Stimulated activated CD8-positive, alpha-beta memory T cell treated with anti-CD3 and anti-CD28 coated beads, Interleukin-15, amount 100 ng/mL, for 1 hour (primary cell): ENCODE measurements at regions not wholly inside any gene's neighbourhood (a gene's known extent, or its start where the extent isn't known, plus 50 kb on each side); places are given as distances from the start of the nearest gene placed in this dataset.
"Not testable (repeated sequence)": the region's sequence is repeated elsewhere in the genome, so short reads cannot be mapped to it uniquely, and the experiment has no call there.

Experiments used
- DNase-seq: peaks from one replicate; pipeline ENCODE4 v3.0.0-alpha.2; 2020; ENCODE audit warnings: low read depth

DNA sequence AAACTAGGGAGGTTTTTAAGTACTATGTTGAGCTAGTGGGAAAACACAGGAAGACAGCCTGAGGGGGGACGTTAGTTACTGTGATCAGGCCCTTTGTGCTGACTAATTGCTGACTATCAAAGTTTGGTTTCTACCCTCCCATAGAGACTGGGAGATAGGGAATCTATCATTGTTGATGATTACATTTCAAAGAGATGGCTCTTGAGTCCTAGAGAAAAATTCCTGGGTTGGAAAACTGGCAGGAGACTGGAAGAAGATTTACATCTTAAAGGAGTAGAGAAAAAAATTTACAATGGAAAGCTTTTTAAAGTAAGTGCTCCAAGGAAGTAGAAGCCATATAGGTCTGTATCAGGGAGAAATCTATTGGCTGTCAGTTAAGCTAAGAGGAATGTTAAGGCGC is 522.0 kb upstream of the KLHL1 start:
- DNase-seq: no peak

DNA sequence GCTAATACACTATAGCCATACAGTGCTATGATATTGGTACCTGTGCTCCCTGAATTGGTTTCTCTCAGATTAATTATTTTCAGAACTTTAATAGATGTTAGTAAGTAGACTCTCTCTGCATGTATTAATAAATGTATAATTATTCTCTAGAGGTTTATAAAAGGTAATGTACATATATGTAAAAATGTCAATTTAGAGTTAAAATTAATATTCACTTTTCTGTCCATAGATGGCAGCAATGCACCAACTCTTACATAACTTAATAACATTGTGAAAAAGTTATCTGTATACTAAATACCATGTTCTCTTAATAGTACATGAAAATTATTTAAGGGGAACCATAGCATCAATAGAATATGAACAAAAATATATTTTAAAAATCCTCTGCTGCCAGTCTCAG is 515.0 kb upstream of the KLHL1 start:
- no peak for DNase-seq

DNA sequence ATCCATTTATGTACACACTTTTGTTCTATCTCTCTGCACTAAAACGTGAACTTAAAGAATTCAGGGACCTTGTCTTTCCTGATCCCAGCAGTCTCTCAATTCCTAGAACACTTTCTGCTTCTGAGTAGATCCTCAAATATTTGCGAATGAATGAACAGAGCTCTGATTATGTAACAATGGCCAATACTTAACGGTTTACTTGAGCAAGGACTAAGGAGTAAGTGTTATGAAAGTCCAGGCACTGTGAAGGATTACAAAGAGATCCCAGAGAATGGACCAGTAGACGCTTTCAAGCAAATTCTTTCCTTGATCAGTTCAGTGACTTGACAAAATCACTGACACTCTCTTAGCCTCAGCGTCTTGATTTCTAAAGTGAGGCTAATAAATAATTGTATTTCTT is 514.5 kb upstream of the KLHL1 start:
- DNase-seq: no peak

DNA sequence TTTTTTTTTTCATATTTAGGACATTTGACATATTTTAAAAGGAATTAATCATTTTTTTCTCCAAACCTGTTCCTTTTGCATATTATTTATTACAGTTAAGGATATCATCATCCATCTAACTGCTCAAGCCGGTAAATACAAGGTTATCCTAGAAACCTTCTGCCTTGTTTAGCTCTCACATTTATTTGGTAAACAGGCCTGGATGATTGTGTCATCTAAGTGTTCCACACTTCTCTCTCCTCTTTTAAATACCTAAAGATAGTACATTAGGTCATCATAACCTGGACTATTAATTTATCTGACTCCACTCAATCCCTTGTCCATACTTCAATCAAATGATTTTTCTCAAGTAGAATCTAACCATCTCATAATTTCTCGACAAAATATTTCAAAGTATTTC is 511.7 kb upstream of the KLHL1 start:
- DNase-seq: no peak

DNA sequence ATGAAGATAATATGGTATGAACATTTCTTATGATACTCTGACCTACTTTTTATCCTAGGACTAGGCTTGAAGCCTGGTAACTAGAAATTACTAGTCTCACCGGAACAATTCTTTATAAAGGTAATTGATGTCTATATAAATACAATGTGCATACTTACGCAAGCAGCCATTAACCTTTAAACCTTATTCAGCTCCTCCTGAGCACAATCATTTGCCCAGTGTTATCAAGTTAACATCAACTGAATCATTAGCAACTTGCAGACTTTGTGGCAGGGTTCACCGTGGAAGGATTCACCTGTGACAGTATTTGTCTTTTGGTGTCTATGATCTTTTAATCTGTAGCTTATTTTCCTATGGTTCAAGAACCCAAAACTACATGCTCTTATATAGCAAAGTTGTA is 508.6 kb upstream of the KLHL1 start:
- no peak for DNase-seq

DNA sequence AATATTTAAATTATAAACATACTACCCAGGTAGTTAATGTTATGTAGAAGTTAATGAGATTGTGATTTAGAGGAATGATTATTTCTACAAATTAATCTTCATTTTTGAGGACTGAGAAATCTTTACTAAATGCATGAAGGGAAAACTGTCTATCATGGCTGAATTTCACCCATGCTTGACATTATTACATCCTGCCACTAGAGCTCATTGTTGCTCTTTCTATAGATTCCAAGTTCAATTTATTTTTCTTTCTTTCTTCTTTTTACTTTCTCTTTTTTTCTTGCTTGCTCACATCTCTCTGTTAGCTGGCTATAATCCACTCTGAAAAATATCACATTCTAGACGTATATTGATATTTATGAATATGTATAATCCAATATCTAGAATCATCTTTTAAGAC is 505.0 kb upstream of the KLHL1 start:
- no peak for DNase-seq

DNA sequence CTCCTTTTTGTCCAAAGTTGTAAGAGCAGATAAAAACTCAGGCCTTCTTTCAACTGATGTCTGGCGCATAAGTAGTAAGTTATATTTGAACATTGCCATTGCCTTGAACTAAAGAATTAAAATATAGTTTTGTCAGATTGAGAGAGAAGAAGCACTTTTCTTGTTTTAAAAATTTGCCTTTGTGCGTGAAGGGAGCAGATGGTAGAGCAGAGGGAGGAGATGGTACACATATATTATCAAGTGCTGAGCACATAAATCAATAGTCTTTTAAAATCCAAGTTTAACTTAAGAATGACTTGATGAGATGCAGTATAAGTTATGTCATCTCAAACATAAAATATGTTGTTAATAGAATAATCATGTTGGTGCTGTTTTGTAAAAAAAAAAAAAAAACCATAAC is 504.6 kb upstream of the KLHL1 start:
- DNase-seq: no peak

DNA sequence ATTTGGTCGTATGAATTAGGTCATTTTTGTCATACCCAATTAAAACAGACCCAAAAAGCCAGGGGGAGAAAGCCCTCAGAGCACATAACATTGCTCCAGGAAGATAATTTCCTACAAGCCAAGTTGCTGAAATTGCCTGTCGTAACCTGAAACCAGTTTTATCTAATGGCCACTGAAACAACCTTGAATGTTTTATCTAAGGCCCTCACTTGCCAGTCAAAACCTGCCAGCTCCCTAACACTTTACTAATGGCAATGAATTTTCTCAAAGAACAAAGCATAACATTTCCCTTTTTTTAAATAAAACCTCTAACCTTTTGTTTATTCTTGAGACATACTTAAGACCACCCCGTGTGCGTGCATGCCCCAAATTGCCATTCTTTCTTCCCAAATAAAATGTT is 496.2 kb upstream of the KLHL1 start:
- no peak for DNase-seq

DNA sequence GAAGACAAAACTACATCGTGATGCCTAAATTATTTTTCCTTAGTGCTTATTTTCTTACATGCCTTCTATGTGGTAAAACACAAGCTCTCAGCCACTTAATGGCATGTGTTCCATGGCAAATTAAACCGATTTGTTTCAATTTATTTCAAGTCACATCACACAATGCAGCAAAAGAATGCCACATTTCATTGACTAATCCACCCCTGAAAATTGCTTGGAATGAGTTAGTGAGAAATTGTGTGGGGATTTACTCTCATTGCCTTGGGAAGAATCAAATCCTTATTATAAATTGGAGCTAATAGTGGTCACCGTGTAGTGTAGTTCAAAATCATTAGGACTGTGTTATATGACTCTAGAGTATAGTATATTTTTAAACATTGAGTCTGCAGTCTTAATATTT is 485.5 kb upstream of the KLHL1 start:
- DNase-seq: no peak

DNA sequence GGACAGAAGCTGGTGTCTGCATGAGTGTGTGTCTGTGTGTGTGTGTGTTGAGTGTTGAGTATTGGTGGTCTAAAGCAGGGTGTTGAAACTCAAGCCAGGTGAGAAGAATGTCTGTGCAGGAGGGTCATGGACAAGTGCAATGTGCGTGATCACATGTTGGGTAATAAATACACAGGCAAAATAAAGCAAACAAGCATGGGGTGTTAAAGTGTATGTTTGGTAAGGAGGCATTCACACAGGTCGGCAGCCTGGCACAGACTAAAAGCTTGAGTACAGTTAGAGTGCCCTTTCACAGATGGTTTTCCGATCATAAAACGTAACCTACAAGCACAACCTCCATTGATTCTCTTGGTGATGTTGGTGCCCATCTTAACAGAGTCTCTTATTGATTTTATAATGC is 476.9 kb upstream of the KLHL1 start:
- DNase-seq: no peak

DNA sequence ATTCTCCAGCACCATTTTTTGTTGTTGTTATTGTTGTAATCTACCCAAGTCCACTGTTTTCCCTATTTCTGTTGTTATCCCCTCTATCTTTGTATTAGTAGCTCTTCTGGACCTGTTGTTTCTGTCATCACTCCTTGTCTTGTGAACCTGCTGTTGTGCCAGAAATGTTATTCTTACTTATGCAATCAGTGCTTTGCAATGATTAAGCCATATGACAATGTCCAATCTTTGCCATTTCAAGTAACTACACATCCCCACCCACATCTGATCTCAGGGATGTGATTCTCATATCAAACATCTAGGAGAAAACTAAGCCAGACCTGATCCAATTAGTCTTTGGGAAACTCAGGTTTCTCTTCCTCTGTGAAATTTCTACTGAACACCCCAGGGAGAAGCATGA is 472.6 kb upstream of the KLHL1 start:
- no peak for DNase-seq

DNA sequence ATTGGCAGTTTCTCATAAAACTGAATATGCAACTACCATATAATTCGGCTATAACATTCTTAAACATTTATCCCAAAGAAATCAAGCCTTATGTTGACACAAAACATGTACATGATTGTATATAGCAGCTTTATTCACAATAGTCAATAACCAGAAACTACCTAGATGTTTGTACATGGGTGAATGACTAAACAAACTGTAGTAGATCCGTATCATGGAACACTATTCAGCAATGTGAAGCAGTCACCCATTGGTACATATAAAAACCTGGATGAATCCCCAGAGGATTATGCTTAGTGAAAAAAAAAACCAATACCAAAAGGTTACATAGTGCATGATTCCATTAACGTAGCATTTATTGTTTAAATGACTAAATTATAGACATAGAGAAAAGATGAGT is 471.7 kb upstream of the KLHL1 start:
- no peak for DNase-seq

DNA sequence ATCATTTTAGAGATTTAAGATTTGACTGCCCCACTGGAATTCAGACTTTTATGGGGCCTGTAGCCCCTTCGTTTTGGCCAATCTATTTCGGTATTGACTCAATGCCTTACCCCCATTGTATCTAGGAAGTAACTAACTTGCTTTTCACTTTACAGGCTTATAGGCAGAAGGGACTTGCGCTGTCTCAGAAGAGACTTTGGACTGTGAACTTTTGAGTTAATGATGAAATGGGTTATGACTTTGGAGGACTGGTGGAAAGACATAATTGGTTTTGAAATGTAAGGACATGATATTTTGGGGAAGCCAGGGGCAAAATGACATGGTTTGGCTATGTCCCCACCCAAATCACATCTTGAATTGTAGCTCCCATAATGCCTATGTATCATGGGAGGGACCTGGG is 463.0 kb upstream of the KLHL1 start:
- no peak for DNase-seq

DNA sequence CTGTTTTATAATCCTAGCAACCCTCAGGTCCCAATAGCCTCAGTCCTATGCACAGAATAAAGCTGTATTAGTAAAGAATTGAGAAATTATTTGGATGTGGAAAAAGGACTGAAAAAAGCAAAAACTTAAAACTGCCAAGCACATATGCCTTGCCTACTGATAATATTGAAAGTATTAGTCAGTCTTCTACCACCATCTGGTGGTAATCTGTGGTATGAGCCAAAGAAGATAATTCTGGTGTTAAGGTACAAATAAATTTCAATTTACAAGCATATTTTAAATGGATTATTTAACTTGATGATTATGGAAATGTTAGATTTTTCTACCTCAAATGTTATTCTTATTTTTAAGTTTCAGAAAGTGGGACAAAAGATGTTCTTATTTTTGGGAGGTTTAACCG is 460.3 kb upstream of the KLHL1 start:
- no peak for DNase-seq

DNA sequence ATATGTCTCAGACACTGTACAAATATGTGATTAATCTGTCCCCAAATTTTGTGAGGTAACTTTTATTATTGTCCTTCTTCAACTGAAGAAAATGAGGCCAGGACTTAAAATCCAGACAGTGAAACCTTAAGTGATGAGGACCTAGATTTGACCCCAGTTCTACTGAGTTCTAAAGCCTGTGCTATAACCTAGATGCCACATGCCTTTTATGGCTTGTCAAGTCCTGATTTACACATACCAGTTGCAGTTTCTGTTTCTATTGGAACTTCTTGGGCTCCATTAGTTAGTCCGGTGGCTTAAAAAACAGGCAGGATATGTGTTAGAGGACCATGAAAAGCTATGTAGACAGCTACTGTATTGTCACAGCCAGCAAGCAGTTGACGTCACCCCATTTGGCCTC is 436.5 kb upstream of the KLHL1 start:
- DNase-seq: no peak

DNA sequence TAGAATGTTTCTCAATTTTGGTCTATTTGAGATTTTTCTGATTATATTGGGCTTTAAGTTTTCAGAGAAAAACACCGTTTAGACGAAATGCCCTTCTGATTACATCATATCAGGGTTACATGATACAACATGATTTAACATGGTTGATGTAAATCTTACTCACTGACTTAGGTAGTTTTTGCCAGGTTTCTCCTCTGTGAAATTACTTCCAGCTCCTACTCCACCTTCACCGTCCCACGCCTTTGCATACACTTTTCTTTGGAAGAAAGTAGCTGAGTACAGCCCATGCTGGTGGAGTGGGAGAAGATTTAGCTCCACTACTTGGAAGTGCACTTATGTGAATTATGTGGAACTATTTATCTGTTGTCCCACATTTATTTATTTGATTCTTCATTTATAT is 433.2 kb upstream of the KLHL1 start:
- DNase-seq: no peak

DNA sequence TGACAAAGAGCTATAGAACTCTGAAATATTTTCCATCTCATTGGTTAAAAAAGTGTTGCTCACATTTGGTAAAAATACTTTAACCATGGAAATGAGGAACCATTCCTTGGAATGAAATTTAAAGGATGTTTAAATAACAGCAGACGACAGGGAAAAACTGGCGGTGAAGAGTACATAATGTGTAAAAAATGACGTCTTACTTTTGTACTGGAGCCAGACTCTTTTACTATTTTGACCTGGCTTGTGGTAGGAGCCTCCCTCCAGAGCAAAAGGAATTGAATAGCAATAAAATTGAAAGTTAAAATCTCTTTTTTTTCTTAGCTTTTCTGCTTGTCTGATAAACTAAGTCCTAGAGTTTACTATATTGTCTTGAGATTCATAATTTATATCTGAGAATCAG is 426.2 kb upstream of the KLHL1 start:
- no peak for DNase-seq

DNA sequence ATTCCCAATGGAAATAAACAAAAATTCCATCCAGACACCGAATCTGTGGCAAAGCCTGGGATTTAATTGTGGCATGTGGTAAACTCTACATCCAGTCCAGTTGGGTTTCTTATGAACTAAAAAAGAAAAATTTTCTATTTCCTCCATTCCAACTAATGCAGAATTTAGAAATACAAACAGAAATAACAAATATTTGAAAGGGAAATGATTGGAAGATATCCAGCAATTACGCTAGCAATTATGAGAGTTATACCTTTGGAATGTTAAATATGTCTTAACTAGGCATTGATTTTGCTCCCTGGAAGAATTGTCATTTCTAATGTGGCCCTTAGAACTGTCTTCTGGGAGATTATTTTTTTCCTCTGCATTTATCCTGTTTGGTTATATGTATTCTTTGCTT is 421.4 kb upstream of the KLHL1 start:
- no peak for DNase-seq

DNA sequence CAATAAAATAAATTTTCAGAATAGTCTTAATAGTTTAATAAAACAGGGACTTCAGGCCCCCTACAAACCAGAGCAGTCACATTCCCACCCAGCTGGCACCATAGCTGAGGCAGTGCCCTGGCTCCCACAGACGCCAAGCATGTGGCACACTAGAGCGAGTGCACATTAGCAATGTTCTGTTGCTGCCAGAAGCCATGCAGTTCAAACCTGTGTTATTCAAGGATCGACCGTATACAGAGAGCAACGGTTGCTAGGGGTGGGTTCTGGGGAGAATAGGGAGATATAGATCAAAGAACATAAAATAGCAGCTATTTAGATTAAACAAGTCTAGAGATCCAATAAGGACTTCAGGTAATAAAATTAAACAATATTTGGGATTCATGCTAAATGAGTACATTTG is 419.3 kb upstream of the KLHL1 start:
- no peak for DNase-seq

DNA sequence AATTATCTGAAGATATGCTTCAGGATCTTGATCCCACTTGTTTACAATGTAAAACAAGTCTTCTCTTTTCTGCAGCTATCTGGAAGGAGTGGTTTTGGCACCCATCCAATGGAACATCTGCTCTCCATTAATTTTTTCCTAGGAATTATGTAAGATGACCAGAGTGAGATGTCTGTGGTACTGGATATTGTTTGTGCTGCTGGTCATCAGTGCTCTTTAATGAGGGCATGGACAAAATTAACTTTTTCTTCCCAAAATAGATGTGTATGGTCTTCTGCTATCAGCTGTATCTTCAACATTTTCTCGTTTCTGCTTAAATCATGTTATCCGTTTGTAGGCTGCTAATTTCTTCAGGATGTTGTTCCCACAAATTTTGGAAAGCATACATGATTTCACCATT is 415.4 kb upstream of the KLHL1 start:
- no peak for DNase-seq

DNA sequence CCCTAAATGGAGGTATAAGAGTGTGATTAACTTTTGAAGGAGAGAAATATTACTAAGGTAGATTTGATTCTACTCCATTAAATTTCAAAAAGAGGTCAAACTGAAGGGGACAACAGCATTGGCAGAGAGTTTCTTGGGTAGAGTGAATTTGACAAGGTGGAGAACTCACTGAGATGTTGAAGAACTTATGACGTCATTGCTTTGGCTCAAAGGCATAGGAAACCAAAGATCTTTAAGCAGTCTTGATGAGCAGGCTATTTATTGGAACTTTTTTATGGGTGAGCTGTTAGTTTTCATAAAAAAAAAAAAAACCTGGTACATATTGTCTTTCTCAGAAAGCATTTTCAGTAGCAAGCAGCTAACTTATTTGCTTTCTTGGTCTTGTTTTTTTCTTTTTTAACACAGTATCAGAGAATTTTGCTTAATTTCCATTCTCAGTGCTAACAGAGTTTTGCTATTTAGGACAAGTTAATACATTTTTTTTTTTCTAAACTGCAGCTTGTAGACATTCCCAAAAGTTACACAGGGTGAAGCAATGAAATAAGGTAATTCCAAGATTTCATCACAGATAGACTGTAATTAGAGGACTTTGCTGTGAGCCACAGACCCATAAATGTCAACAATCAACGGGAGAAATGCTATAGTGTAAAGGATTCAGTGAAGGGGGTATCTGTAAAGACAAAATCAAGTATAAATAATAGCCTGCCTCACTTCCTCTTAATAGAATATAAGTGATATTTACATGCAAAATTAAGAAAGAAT is 412.2 kb upstream of the KLHL1 start:
- no peak for DNase-seq

DNA sequence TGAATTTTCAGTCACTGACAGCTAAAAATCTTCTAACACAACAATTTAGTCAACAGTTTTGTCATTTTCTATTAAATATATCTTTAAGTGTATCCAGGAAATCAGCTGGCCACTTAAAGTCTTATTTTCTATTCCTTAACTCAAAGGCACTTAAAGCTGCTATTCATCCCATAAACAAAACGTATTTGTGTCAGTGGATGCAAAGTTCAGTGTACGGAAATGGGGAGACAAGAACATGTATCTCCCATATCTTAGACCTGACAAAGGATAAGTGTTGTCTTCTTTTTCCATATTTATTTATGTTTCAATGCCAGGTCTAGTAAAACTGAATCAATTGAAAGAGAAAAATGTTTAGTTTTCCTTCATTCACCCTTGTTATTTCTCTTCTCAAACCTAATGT is 409.8 kb upstream of the KLHL1 start:
- no peak for DNase-seq

DNA sequence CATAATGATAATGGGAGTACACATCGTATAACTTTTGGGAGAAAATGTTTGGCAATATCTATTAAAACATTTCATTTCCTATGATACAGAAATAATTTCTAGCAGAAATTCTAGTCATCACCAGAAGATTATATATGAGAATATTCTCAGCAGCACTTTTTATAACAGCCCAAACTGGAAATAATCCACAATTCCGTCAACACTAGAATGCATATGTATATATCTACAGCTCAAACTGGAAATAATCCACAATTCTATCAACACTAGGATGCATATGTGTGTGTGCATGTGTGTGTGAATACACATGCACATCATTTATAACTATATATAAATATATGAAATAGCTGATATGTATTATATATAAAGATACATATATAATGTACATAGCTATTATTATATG is 408.0 kb upstream of the KLHL1 start:
- DNase-seq: no peak

DNA sequence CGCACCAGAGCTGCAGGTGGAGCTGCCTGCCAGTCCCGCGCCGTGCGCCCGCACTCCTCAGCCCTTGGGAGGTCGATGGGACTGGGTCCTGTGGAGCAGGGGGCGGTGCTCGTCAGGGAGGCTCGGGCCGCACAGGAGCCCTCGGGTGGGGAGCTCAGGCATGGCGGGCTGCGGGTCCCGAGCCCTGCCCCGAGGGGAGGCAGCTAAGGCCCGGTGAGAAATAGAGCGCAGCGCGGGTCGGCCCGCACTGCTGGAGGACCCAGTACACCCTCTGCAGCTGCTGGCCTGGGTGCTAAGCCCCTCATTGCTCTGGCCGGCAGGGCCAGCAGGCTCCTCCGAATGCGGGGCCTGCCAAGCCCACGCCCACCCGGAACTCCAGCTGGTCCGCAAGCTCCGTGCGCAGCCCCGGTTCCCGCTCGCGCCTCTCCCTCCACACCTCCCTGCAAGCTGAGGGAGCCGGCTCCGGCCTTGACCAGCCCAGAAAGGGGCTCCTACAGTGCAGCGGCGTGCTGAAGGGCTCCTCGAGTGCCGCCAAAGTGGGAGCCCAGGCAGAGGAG is 403.7 kb upstream of the KLHL1 start:
- not testable (repeated sequence) for DNase-seq
